GM23338 (cell line): ENCODE measurements at regions not wholly inside any gene's neighbourhood (a gene's known extent, or its start where the extent isn't known, plus 50 kb on each side); places are given as distances from the start of the nearest gene placed in this dataset.

ENCODE experiments used
- ATAC-seq: fragments of 200-7000 bp; cut with Tn5 transposase; 3 replicates; pipeline ENCODE4 v1.9.1; 2020
- DNase-seq: peaks from one replicate; pipeline ENCODE4 v3.0.0-alpha.2; 2015; ENCODE audit warnings: low spot score
- H2AFZ ChIP-seq: fragments of 200-600 bp; sonication (generic); 2 replicates; pipeline ENCODE4 v1.8.0; 2016; ENCODE audit warnings: antibody characterized with exemption, mild to moderate bottlenecking, moderate library complexity
- H3F3A ChIP-seq: fragments of 200-600 bp; sonication (generic); replicated peaks from 2 replicates; pipeline ENCODE4 v1.8.0; 2017; ENCODE audit warnings: antibody characterized with exemption, mixed run types, low read depth
- H3K27ac ChIP-seq: fragments of 200-600 bp; sonication (generic); 2 replicates; pipeline ENCODE4 v1.6.1; 2016; ENCODE audit warnings: low read depth
- H3K27me3 ChIP-seq: fragments of 200-600 bp; sonication (generic); 2 replicates; pipeline ENCODE4 v1.8.0; 2016; ENCODE audit warnings: mild to moderate bottlenecking, mixed run types, moderate library complexity; ENCODE audit not compliant: insufficient read depth
- H3K36me3 ChIP-seq: fragments of 200-600 bp; sonication (generic); 2 replicates; pipeline ENCODE4 v1.8.0; 2016; ENCODE audit warnings: mild to moderate bottlenecking; ENCODE audit not compliant: insufficient read depth
- H3K4me1 ChIP-seq: fragments of 200-600 bp; sonication (generic); 2 replicates; pipeline ENCODE4 v1.8.0; 2016; ENCODE audit warnings: mild to moderate bottlenecking, moderate library complexity; ENCODE audit not compliant: insufficient read depth
- H3K4me2 ChIP-seq: fragments of 200-600 bp; sonication (generic); 2 replicates; pipeline ENCODE4 v1.7.1; 2017; ENCODE audit warnings: mixed run types
- H3K4me3 ChIP-seq: fragments of 200-600 bp; sonication (generic); 2 replicates; pipeline ENCODE4 v1.6.1; 2016; ENCODE audit warnings: mixed run types
- H3K79me2 ChIP-seq: fragments of 200-600 bp; sonication (generic); replicated peaks from 2 replicates; pipeline ENCODE4 v1.8.0; 2017; ENCODE audit warnings: mild to moderate bottlenecking; ENCODE audit not compliant: insufficient read depth
- H3K9me2 ChIP-seq: fragments of 200-600 bp; sonication (generic); 2 replicates; pipeline ENCODE4 v1.8.0; 2017; ENCODE audit not compliant: insufficient read depth
- H4K20me1 ChIP-seq: fragments of 200-600 bp; sonication (generic); replicated peaks from 2 replicates; pipeline ENCODE4 v1.8.0; 2017; ENCODE audit warnings: mild to moderate bottlenecking; ENCODE audit not compliant: insufficient read depth
- H3K27ac Mint-ChIP-seq: 2 replicates; pipeline ENCODE4 v1.8.0; 2020; ENCODE audit warnings: inconsistent platforms, mild to moderate bottlenecking, moderate library complexity, mixed read lengths
- H3K27me3 Mint-ChIP-seq: 3 replicates; pipeline ENCODE4 v1.8.0; 2022; ENCODE audit warnings: low read depth, mild to moderate bottlenecking, moderate library complexity, mixed read lengths, inconsistent platforms; ENCODE audit not compliant: insufficient read depth, poor library complexity
- H3K36me3 Mint-ChIP-seq: 3 replicates; pipeline ENCODE4 v1.8.0; 2021; ENCODE audit warnings: low read depth, mild to moderate bottlenecking, inconsistent platforms, moderate library complexity, mixed read lengths
- H3K4me1 Mint-ChIP-seq: 3 replicates; pipeline ENCODE4 v1.8.0; 2020; ENCODE audit warnings: mild to moderate bottlenecking, inconsistent platforms, mixed read lengths
- H3K4me3 Mint-ChIP-seq: 3 replicates; pipeline ENCODE4 v1.8.0; 2021; ENCODE audit warnings: moderate library complexity, mild to moderate bottlenecking, inconsistent platforms, mixed read lengths
- H3K9me3 Mint-ChIP-seq: 3 replicates; pipeline ENCODE4 v1.8.0; 2020; ENCODE audit warnings: moderate library complexity, mild to moderate bottlenecking, inconsistent platforms, mixed read lengths
- ETS1 ChIP-seq: IDR thresholded peaks from 2 replicates; pipeline ENCODE4 v1.6.1; 2016; ENCODE audit warnings: antibody characterized with exemption
- EZH2phosphoT487 ChIP-seq: fragments of 200-600 bp; sonication (generic); IDR thresholded peaks from one replicate; pipeline ENCODE4 v1.8.1; 2018; ENCODE audit warnings: antibody characterized with exemption; ENCODE audit not compliant: unreplicated experiment
- JUNB ChIP-seq: IDR thresholded peaks from one replicate; pipeline ENCODE4 v1.6.1; 2016; ENCODE audit warnings: antibody characterized with exemption; ENCODE audit not compliant: unreplicated experiment
- ZNF114 ChIP-seq: fragments of 250-450 bp; sonication (Bioruptor Pico); IDR thresholded peaks from 2 replicates; pipeline ENCODE4 v1.5.0; 2020; ENCODE audit warnings: mild to moderate bottlenecking, moderate library complexity
- TF ChIP-seq, protein P1 (sequence below): fragments of 250-450 bp; sonication (Bioruptor Pico); IDR thresholded peaks from 2 replicates; pipeline ENCODE4 v1.5.0; 2020; ENCODE audit warnings: mild to moderate bottlenecking, moderate library complexity
- TF ChIP-seq, protein P2 (sequence below), 2 experiments: fragments of 200-600 bp in 1 of 2; sonication (generic) in 1 of 2; conservative IDR thresholded peaks; 2 replicates each; pipeline versions ENCODE4 v1.5.1 to v1.6.1; 2016 to 2017; ENCODE audit warnings: antibody characterized with exemption in 2 of 2, low read depth in 2 of 2, mild to moderate bottlenecking in 2 of 2, moderate library complexity in 1 of 2

DNA sequence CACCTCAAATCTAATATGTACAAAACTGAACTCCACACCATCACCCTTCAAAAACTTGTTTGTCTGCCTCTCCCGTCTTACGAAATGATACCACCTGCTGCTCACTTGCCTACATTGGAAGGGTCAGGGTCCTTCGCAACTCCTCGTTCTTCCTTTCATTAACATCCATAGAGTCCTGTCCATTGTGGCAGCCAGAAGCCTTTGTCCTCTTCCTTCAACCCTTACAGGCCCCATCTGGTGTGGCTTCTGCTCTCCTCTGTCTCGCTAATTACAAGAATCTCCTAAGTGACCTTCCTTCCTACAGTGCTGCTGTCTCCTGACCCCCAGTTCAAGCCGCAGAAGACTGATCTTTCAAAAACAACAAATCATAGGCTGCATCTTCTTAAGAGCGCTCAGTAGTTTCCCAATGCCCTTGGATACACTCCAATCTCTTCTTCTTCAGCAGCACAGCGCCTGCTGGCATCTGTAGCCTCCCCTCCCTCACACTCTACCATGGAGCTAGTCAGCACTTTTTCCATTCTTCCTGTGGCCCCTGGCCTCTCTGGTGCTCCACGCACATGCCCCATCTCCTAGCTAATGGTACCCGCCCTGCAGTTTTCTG, 382.7 kb downstream of the LIG4 start (continued):
- TF ChIP-seq, protein P1, sequence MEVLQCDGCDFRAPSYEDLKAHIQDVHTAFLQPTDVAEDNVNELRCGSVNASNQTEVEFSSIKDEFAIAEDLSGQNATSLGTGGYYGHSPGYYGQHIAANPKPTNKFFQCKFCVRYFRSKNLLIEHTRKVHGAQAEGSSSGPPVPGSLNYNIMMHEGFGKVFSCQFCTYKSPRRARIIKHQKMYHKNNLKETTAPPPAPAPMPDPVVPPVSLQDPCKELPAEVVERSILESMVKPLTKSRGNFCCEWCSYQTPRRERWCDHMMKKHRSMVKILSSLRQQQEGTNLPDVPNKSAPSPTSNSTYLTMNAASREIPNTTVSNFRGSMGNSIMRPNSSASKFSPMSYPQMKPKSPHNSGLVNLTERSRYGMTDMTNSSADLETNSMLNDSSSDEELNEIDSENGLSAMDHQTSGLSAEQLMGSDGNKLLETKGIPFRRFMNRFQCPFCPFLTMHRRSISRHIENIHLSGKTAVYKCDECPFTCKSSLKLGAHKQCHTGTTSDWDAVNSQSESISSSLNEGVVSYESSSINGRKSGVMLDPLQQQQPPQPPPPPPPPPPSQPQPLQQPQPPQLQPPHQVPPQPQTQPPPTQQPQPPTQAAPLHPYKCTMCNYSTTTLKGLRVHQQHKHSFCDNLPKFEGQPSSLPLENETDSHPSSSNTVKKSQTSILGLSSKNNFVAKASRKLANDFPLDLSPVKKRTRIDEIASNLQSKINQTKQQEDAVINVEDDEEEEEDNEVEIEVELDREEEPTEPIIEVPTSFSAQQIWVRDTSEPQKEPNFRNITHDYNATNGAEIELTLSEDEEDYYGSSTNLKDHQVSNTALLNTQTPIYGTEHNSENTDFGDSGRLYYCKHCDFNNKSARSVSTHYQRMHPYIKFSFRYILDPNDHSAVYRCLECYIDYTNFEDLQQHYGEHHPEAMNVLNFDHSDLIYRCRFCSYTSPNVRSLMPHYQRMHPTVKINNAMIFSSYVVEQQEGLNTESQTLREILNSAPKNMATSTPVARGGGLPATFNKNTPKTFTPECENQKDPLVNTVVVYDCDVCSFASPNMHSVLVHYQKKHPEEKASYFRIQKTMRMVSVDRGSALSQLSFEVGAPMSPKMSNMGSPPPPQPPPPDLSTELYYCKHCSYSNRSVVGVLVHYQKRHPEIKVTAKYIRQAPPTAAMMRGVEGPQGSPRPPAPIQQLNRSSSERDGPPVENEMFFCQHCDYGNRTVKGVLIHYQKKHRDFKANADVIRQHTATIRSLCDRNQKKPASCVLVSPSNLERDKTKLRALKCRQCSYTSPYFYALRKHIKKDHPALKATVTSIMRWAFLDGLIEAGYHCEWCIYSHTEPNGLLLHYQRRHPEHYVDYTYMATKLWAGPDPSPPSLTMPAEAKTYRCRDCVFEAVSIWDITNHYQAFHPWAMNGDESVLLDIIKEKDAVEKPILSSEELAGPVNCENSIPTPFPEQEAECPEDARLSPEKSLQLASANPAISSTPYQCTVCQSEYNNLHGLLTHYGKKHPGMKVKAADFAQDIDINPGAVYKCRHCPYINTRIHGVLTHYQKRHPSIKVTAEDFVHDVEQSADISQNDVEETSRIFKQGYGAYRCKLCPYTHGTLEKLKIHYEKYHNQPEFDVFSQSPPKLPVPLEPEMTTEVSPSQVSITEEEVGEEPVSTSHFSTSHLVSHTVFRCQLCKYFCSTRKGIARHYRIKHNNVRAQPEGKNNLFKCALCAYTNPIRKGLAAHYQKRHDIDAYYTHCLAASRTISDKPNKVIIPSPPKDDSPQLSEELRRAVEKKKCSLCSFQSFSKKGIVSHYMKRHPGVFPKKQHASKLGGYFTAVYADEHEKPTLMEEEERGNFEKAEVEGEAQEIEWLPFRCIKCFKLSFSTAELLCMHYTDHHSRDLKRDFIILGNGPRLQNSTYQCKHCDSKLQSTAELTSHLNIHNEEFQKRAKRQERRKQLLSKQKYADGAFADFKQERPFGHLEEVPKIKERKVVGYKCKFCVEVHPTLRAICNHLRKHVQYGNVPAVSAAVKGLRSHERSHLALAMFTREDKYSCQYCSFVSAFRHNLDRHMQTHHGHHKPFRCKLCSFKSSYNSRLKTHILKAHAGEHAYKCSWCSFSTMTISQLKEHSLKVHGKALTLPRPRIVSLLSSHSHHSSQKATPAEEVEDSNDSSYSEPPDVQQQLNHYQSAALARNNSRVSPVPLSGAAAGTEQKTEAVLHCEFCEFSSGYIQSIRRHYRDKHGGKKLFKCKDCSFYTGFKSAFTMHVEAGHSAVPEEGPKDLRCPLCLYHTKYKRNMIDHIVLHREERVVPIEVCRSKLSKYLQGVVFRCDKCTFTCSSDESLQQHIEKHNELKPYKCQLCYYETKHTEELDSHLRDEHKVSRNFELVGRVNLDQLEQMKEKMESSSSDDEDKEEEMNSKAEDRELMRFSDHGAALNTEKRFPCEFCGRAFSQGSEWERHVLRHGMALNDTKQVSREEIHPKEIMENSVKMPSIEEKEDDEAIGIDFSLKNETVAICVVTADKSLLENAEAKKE (CRISPR knock-in tag) = peak; percentile 79

GRCh38 chr13:107830804-107831203, 384.5 kb downstream of the LIG4 start:
- Mint-ChIP-seq H3K4me1 (peaks cover 36% of the 10 kb centered on the region), H3K27ac (0 out of 2 replicates have a peak overlapping the region, but pooled peaks have one; percentile 41)
- TF ChIP-seq JUNB (no peak), ETS1 (no peak), ZNF114 (CRISPR knock-in tag) (no peak), EZH2phosphoT487 (no peak)
- TF ChIP-seq, protein P1 (CRISPR knock-in tag) = no peak
- TF ChIP-seq, protein P2, sequence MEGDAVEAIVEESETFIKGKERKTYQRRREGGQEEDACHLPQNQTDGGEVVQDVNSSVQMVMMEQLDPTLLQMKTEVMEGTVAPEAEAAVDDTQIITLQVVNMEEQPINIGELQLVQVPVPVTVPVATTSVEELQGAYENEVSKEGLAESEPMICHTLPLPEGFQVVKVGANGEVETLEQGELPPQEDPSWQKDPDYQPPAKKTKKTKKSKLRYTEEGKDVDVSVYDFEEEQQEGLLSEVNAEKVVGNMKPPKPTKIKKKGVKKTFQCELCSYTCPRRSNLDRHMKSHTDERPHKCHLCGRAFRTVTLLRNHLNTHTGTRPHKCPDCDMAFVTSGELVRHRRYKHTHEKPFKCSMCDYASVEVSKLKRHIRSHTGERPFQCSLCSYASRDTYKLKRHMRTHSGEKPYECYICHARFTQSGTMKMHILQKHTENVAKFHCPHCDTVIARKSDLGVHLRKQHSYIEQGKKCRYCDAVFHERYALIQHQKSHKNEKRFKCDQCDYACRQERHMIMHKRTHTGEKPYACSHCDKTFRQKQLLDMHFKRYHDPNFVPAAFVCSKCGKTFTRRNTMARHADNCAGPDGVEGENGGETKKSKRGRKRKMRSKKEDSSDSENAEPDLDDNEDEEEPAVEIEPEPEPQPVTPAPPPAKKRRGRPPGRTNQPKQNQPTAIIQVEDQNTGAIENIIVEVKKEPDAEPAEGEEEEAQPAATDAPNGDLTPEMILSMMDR (conservative IDR thresholded peaks at IDR 0.05; ENCODE audit: low read depth in 2 of 2) = no peak

More at GRCh38 chr13:107830804-107831203, 384.5 kb downstream of the LIG4 start:
- H3K9me3 Mint-ChIP-seq = no peaks in the 10 kb centered on the region
- H3K4me2 ChIP-seq = no peak overlapping the region
- H3K27ac ChIP-seq = no peak overlapping the region
- ATAC-seq = no peak
- peaks cover 9% of the 10 kb centered on the region for H3K27me3 Mint-ChIP-seq
- no peak overlapping the region for H2AFZ ChIP-seq
- DNase-seq = no peak
- peaks cover 28% of the 10 kb centered on the region for H3K4me1 ChIP-seq
- no peaks in the 10 kb centered on the region for H3K27me3 ChIP-seq
- H3K36me3 Mint-ChIP-seq = no peaks in the 10 kb centered on the region
- H3K4me3 ChIP-seq = no peak overlapping the region
- no peak overlapping the region for H3K4me3 Mint-ChIP-seq
- H3K36me3 ChIP-seq = no peaks in the 10 kb centered on the region
- H3K79me2 ChIP-seq = peaks cover 12% of the 10 kb centered on the region
- H3K9me2 ChIP-seq = 0 out of 2 replicates have a peak, but pooled peaks cover 3% of the 10 kb centered on the region
- no peaks in the 10 kb centered on the region for H3F3A ChIP-seq
- no peaks in the 10 kb centered on the region for H4K20me1 ChIP-seq
